Panc1 (cell line): ENCODE measurements at regions not wholly inside any gene's neighbourhood (a gene's known extent, or its start where the extent isn't known, plus 50 kb on each side); places are given as distances from the start of the nearest gene placed in this dataset.

Experiments used
- CTCF ChIP-seq: fragments of 450-650 bp; IDR thresholded peaks from 2 replicates; pipeline ENCODE4 v1.5.1; 2017; ENCODE audit warnings: mild to moderate bottlenecking
- REST ChIP-seq, 2 experiments: IDR thresholded peaks; 2 replicates each; pipeline ENCODE4 v1.6.1; 2011 to 2012; ENCODE audit warnings: low read depth in 2 of 2, control low read depth in 1 of 2, low read length in 1 of 2, mild to moderate bottlenecking in 1 of 2, moderate library complexity in 1 of 2; ENCODE audit not compliant: insufficient read depth in 1 of 2
- SIN3A ChIP-seq: IDR thresholded peaks from 2 replicates; pipeline ENCODE4 v1.6.1; 2012; ENCODE audit warnings: low read depth, mild to moderate bottlenecking, low read length, moderate library complexity, borderline replicate concordance; ENCODE audit not compliant: insufficient read depth
- TCF7L2 ChIP-seq: IDR thresholded peaks from 2 replicates; pipeline ENCODE4 v1.6.1; 2011; ENCODE audit warnings: mild to moderate bottlenecking, low read depth, low read length, inconsistent platforms

- TF ChIP-seq CTCF (no peak), REST (IDR thresholded peaks at IDR 0.05; ENCODE audit: insufficient read depth in 1 of 2, low read depth in 2 of 2, low read length in 1 of 2) (no peak), TCF7L2 (no peak), SIN3A (no peak)
Measured at GRCh38 chr5:30676223-30676840, 517.2 kb upstream of the CDH6 start.
